ENCODE measurements at regions not wholly inside any gene's neighbourhood (a gene's known extent, or its start where the extent isn't known, plus 50 kb on each side); places are given as distances from the start of the nearest gene placed in this dataset.

DNA sequence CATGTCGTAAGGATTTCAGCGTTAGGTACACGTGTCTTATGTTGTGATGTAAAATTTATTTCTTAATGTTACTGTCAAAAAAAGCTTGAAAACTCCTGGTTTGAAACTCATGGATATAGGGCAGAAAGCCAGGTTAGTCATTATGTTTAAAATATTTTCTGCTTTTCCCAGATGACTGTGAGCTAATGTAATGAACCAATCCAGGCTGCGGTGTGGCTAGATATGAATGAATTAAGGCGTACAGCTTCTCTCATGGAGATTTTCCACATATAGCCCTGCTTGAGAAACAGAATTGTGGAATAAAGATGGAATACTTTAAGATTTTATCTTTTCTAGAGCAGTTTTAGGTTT is 80.3 kb upstream of the STMND1 start:
- CTCF ChIA-PET: interaction anchor here (0.8 kb wide), 1 partner anchor 57 kb away, joined by 3 read pairs; no protein-coding TSS in a partner anchor
- no TSS peak for BruUV-seq (replicated peaks)
- no peak for DNase-seq (ENCODE audit: low read depth, low spot score)
- no peaks in the 10 kb centered on the region for H3K4me1 ChIP-seq (ENCODE audit: control insufficient read depth, extremely low read depth, insufficient read depth, low read length)
- H3K9me3 ChIP-seq (replicated peaks; ENCODE audit: control insufficient read depth, insufficient read depth, low read length): no peaks in the 10 kb centered on the region
- no peaks in the 10 kb centered on the region for H4K20me1 ChIP-seq (replicated peaks; ENCODE audit: control insufficient read depth, extremely low read depth, insufficient read depth, low read length)
- no peak overlapping the region for H3K9ac ChIP-seq (replicated peaks; ENCODE audit: extremely low read depth, insufficient read depth, low read length)
- POLR2A ChIA-PET: no interaction called here
- TF ChIP-seq, protein P1, sequence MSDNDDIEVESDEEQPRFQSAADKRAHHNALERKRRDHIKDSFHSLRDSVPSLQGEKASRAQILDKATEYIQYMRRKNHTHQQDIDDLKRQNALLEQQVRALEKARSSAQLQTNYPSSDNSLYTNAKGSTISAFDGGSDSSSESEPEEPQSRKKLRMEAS (IDR thresholded peaks at IDR 0.05; ENCODE audit: insufficient read depth, insufficient read length): no peak
- no peak for TF ChIP-seq JUN (IDR thresholded peaks at IDR 0.05; ENCODE audit: borderline replicate concordance, insufficient read depth, insufficient read length, low read depth)
- no peak for TF ChIP-seq GATA2 (IDR thresholded peaks at IDR 0.05; ENCODE audit: insufficient read depth, insufficient read length, low read depth, low read length)
- no peak for TF ChIP-seq MYC (IDR thresholded peaks at IDR 0.05; ENCODE audit: low read depth, low read length)
- TF ChIP-seq CTCF (IDR thresholded peaks at IDR 0.05; ENCODE audit: extremely low read depth in 1 of 2, insufficient read depth in 1 of 2, low read depth in 1 of 2, low read length in 2 of 2): no peak
- TF ChIP-seq EZH2 (IDR thresholded peaks at IDR 0.05; ENCODE audit: borderline replicate concordance, low read depth, low read length, severe bottlenecking): no peak
- no peak for TF ChIP-seq POLR2AphosphoS5 (IDR thresholded peaks at IDR 0.05; ENCODE audit: insufficient read depth, low read depth, low read length)
- no peak for TF ChIP-seq POLR2A (IDR thresholded peaks at IDR 0.05; ENCODE audit: low read depth, low read length)
- TF ChIP-seq FOS (IDR thresholded peaks at IDR 0.05; ENCODE audit: borderline replicate concordance, insufficient read depth, low read length): no peak
- no peaks in the 10 kb centered on the region for H3K36me3 ChIP-seq (ENCODE audit: control insufficient read depth in 2 of 2, extremely low read depth in 1 of 2, insufficient read depth in 2 of 2, low read length in 2 of 2)
- no peaks in the 10 kb centered on the region for H3K9me1 ChIP-seq (replicated peaks; ENCODE audit: control insufficient read depth, extremely low read depth, insufficient read depth, low read length)
- intact Hi-C loops (cut with micrococcal nuclease): no loop called here
- H3K27ac ChIP-seq (ENCODE audit: insufficient read depth, low read depth, low read length): no peak overlapping the region
- H3K27me3 ChIP-seq (ENCODE audit: control insufficient read depth in 2 of 2, insufficient read depth in 2 of 2, low read length in 2 of 2): no peaks in the 10 kb centered on the region
- H3K4me2 ChIP-seq (ENCODE audit: insufficient read depth, low read length): no peak overlapping the region
- dilution Hi-C loops (cut with MboI; ENCODE audit: extremely low pct_ligation_motif_present, low sequenced_read_pairs): no loop called here
- FAIRE-seq: no peak
- H3K4me3 ChIP-seq (replicated peaks in 1 of 3; ENCODE audit: insufficient read depth in 1 of 3, low read depth in 1 of 3, low read length in 3 of 3): no peak overlapping the region
- H2AFZ ChIP-seq (ENCODE audit: low read depth, low read length): no peak overlapping the region
- no peaks in the 10 kb centered on the region for H3K79me2 ChIP-seq (ENCODE audit: control insufficient read depth, insufficient read depth, low read length)

Measured in endothelial cell of umbilical vein (primary cell).